ENCODE measurements at regions not wholly inside any gene's neighbourhood (a gene's known extent, or its start where the extent isn't known, plus 50 kb on each side); places are given as distances from the start of the nearest gene placed in this dataset.
"Not testable (repeated sequence)": the region's sequence is repeated elsewhere in the genome, so short reads cannot be mapped to it uniquely, and the experiment has no call there.

DNA sequence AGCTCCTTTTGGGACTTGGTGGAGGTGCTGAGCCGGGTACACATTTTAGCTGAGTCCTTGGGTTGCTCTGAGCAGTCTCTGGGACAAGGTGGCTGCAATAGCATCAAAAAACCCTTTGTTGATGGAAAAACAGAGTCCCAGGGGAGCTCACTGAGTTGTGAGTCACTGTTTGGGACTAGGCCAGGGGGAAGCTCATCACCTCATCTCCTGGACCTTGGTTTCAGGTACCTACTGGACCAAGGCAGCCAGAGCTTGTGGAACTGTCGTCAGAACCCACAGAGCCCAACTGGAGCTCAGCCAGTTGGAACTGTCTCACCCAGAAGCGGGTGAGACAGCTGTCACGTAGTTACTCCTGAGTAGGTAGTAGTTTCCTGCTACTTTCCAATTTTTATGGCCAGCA, 146.7 kb downstream of the HLX start:
- no peak for DNase-seq (ENCODE audit: low read depth in 3 of 3)

DNA sequence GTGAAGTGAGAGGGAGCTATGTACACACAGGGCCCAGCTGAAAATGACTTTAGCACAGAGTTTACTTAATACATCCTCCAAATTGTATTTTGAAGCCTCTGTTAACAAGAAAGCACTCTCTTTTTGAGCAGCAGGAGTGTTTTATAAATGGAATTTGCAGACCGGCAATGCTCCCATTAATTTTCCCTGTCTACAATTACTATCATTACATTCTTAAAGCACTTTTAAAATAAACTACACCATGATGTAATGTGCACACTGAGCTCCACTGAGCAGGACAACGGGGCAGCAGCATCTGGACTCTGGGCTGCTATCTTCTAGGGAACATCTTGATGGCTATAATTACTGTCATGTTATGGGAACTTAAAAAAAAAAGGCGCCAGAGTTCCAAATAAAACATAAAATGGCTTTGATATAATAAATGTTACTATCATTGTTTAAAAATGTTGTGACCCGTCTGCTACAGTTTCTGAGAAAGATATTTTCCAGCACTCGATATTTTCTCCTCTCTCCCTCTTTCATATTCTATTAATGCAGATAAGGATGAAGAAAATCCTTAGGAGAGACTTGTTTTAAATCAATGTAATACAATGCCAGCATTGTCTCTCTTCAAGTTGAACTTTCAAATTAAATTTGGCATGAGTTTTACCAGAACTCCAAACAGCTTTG, 150.9 kb downstream of the HLX start:
- no peak for DNase-seq (ENCODE audit: low read depth in 3 of 3)

GRCh38 chr1:221030990-221031389, 151.7 kb downstream of the HLX start:
- DNase-seq (ENCODE audit: low read depth in 3 of 3), result no peak

- DNase-seq (ENCODE audit: low read depth in 3 of 3), result no peak
Measured at GRCh38 chr1:221031458-221032203, 152.4 kb downstream of the HLX start.

DNA sequence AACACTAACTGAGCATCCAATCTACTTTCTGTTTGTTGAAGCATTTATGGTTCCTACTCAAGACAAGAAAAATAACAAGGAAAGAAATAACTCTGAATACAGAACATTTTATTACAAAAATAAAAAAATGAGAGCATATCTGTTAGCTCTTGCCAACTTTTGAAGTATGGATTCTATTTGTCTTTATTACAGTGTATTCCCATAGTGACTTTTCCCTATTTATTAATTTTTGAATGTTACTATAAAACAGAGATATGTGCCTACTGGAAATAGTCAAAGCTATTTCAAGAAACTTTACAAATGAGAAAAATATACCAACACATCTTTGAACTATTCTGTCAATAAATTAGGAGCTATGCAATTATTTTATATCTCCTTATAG, 153.0 kb downstream of the HLX start:
- no peak for DNase-seq (ENCODE audit: low read depth in 3 of 3)

- DNase-seq (ENCODE audit: low read depth in 3 of 3), result no peak
Measured at GRCh38 chr1:221032637-221033280, 153.5 kb downstream of the HLX start.

GRCh38 chr1:221035662-221036153, 156.5 kb downstream of the HLX start:
- no peak for DNase-seq (ENCODE audit: low read depth in 3 of 3)

DNA sequence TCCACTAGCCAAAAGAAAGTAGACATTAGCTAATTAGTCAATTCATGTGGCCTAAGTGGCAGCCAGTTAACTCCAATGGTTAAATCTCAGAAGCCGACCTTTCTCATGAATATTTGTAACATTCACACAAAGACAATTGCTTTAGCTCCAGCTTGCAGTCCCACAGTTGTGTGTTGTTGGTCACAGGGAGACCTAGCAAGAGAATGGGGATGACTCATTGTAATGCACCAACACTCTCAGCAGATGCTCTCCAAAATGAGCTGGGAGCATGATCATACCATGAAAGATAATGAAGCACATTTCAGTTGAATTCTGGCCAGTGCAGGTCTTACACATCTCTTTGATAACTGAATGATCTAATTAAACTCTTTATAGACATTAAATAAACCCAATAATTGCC, 160.4 kb downstream of the HLX start:
- no peak for DNase-seq (ENCODE audit: low read depth in 3 of 3)

DNA sequence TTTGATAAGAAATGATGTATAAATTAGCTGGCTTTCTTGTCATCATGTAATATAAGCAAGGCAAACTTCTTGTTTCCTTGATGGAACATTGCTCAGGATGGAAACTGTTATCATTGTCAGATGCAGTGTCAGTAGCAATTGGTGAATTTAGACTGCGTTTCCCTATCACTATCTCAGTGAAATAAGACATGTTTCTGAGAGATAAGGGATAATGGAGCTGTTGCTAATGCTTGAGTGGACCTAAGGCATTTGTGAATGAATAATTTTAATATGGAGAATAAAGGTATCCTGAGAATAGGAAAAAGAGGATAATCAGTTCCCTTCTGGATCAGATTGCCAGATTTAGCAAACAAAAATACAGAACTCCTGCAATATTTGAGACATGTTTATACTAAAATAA, 160.9 kb downstream of the HLX start:
- no peak for DNase-seq (ENCODE audit: low read depth in 3 of 3)

DNA sequence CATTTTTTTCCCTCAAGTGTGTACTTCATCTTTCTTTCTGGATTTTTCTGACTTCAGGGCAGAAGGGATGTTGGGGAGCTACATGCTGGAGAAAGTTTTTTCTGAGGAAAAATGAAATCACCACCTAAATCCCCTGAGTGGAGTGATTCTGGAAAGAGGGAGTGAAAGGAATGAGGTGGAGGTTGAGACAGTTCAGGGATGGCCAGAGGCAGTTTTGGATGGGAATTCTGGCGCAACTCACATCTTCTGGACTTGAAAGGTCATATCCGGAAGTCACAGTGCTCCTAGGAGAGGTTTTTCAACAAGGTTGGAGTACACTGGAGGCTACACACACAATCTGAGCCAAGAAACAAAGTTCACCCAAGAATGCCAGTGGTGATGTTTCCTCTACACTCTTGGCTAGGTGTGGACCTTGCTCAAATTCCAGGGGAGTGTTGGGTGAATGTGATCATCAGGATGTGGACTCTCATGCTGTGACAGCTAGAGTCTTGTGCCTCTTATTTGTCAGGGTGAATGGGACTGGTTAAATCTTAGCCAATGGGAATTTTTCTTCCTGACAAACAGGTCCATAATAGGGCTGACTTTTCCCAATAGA, 161.5 kb downstream of the HLX start:
- no peak for DNase-seq (ENCODE audit: low read depth in 3 of 3)

DNA sequence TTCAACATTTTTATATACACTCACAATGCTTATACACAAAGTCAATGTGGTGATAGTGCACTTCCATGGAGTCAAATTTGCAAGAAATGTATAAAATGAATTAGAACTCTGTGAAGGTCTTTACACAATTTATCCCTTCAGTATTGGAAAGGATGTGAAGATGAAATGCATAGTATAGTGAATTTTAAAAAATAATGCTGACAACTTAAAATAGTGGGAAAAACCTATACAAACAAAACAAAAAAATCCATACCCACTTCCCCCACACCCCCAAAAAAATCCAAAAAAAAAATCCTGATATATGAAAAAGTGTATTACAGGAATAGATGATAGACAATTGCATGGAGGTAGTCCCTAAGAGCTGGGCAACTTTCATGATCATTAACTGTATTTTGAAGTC, 165.3 kb downstream of the HLX start:
- DNase-seq (ENCODE audit: low read depth in 3 of 3), result no peak

DNA sequence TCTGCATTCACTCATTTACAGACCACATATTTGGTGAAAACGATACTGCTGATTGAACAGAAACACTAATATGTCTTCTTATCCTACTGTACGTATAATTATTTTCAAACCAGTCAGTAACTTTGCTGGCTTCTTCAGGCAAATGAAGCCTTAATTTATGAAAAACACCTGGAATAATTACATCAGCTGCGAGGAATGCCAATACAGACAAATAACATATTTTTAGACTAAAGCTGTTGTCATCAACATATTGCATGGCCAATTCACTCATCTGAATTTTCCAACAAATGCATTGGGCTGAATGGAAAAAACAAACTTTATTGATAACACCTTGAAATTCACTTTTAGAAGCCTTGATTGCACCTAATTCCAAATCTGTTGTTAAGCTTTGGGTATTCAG, 165.9 kb downstream of the HLX start:
- DNase-seq (ENCODE audit: low read depth in 3 of 3), result no peak

- DNase-seq (ENCODE audit: low read depth in 3 of 3), result no peak
Measured at GRCh38 chr1:221045842-221046831, 166.9 kb downstream of the HLX start.

GRCh38 chr1:221051391-221051790, 172.1 kb downstream of the HLX start:
- DNase-seq (ENCODE audit: low read depth in 3 of 3), result not testable (repeated sequence)

GRCh38 chr1:221053889-221054288, 174.6 kb downstream of the HLX start:
- DNase-seq (ENCODE audit: low read depth in 3 of 3), result no peak

DNA sequence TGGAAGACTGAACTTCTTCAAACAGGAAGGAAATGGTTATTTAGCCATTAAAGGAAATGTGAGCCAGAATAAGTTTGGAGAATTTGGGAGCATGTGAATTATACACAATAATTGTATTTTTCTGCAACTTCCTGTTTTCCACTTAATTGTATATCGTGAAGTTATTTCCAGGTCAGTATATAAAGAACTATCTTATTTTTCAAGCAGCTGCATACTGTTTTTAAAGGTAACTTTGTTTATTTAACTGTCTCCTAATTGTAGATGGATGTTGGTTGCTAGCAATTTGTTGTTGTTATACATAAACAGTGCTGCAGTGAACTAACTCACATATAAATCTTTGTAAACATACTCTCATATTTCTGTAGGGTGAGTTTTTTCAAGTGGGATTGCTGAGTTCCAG, 180.3 kb downstream of the HLX start:
- DNase-seq (ENCODE audit: low read depth in 3 of 3), result no peak

- DNase-seq (ENCODE audit: low read depth in 3 of 3), result no peak
Measured at GRCh38 chr1:221063651-221064050, 184.4 kb downstream of the HLX start.

GRCh38 chr1:221066351-221067001, 187.2 kb downstream of the HLX start:
- DNase-seq (ENCODE audit: low read depth in 3 of 3), result no peak

- no peak for DNase-seq (ENCODE audit: low read depth in 3 of 3)
Measured at GRCh38 chr1:221067721-221068120, 188.5 kb downstream of the HLX start.

GRCh38 chr1:221069178-221069903, 190.1 kb downstream of the HLX start:
- no peak for DNase-seq (ENCODE audit: low read depth in 3 of 3)
